ENCODE measurements at regions not wholly inside any gene's neighbourhood (a gene's known extent, or its start where the extent isn't known, plus 50 kb on each side); places are given as distances from the start of the nearest gene placed in this dataset.
"Not testable (repeated sequence)": the region's sequence is repeated elsewhere in the genome, so short reads cannot be mapped to it uniquely, and the experiment has no call there.

GRCh38 chr1:147348592-147348991 is 106.1 kb downstream of the CHD1L start:
- DNase-seq = not testable (repeated sequence)

- DNase-seq = no peak
Observed at GRCh38 chr1:147349533-147349932, 107.0 kb downstream of the CHD1L start.

- DNase-seq = no peak
Observed at GRCh38 chr1:147351140-147351835, 108.8 kb downstream of the CHD1L start.

GRCh38 chr1:147377263-147378246 is 135.1 kb downstream of the CHD1L start:
- no peak for DNase-seq

- DNase-seq = no peak
Observed at GRCh38 chr1:147379889-147380288, 137.4 kb downstream of the CHD1L start.

- DNase-seq = no peak
Observed at GRCh38 chr1:147384804-147385203, 142.3 kb downstream of the CHD1L start.

GRCh38 chr1:147388969-147389368 is 146.5 kb downstream of the CHD1L start:
- DNase-seq = no peak

- peak in 1 of 2 donors; percentile 1 for DNase-seq
Observed at GRCh38 chr1:147389532-147390184, 147.2 kb downstream of the CHD1L start.

- no peak for DNase-seq
Observed at GRCh38 chr1:147390185-147390542, 147.7 kb downstream of the CHD1L start.

GRCh38 chr1:147391114-147391513 is 148.6 kb downstream of the CHD1L start:
- no peak for DNase-seq

GRCh38 chr1:147402326-147403045 is 138.8 kb upstream of the BCL9 start:
- DNase-seq = not testable (repeated sequence)

GRCh38 chr1:147404344-147404743 is 137.0 kb upstream of the BCL9 start:
- not testable (repeated sequence) for DNase-seq

- DNase-seq = no peak
Observed at GRCh38 chr1:147409886-147410285, 131.4 kb upstream of the BCL9 start.

- no peak for DNase-seq
Observed at GRCh38 chr1:147413110-147413605, 128.1 kb upstream of the BCL9 start.

- no peak for DNase-seq
Observed at GRCh38 chr1:147414505-147415163, 126.7 kb upstream of the BCL9 start.

- DNase-seq = no peak
Observed at GRCh38 chr1:147417024-147417423, 124.3 kb upstream of the BCL9 start.

- not testable (repeated sequence) for DNase-seq
Observed at GRCh38 chr1:147423100-147423827, 118.0 kb upstream of the BCL9 start.

- DNase-seq = no peak
Observed at GRCh38 chr1:147434921-147435320, 106.4 kb upstream of the BCL9 start.

GRCh38 chr1:147444381-147444780 is 96.9 kb upstream of the BCL9 start:
- no peak for DNase-seq

GRCh38 chr1:147451628-147452027 is 89.7 kb upstream of the BCL9 start:
- DNase-seq = no peak

- no peak for DNase-seq
Observed at GRCh38 chr1:147452809-147453208, 88.5 kb upstream of the BCL9 start.
